ENCODE measurements at regions not wholly inside any gene's neighbourhood (a gene's known extent, or its start where the extent isn't known, plus 50 kb on each side); places are given as distances from the start of the nearest gene placed in this dataset.

DNA sequence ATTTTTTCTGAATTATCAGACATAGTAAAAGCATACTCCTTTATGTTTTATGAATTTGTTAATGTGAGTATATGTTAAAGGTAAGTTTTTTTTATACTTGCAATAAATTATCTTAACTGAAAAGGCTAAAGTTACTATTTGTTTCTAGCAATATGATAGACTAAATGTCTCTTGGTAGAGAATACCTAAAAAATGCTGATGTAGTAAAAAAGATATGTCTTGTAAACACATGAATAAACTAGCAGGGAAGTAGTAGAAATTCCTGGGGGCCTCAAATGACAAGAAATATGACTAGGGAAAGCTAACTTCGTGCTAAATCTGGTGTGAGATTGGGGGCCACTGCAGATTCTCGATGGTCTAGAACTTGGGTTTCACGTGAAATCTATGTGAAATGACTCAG lies 188.1 kb upstream of the CACNA1E start:
- TF ChIP-seq FOSL1 (IDR thresholded peaks at IDR 0.05; ENCODE audit: low read depth) = no peak
- TF ChIP-seq ELF1 (IDR thresholded peaks at IDR 0.05; ENCODE audit: borderline replicate concordance, low read depth) = no peak
- TF ChIP-seq SRF (IDR thresholded peaks at IDR 0.05; ENCODE audit: low read depth) = no peak
- TF ChIP-seq, protein P1, sequence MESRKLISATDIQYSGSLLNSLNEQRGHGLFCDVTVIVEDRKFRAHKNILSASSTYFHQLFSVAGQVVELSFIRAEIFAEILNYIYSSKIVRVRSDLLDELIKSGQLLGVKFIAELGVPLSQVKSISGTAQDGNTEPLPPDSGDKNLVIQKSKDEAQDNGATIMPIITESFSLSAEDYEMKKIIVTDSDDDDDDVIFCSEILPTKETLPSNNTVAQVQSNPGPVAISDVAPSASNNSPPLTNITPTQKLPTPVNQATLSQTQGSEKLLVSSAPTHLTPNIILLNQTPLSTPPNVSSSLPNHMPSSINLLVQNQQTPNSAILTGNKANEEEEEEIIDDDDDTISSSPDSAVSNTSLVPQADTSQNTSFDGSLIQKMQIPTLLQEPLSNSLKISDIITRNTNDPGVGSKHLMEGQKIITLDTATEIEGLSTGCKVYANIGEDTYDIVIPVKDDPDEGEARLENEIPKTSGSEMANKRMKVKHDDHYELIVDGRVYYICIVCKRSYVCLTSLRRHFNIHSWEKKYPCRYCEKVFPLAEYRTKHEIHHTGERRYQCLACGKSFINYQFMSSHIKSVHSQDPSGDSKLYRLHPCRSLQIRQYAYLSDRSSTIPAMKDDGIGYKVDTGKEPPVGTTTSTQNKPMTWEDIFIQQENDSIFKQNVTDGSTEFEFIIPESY (IDR thresholded peaks at IDR 0.05; ENCODE audit: extremely low read depth, insufficient replicate concordance, low read length) = no peak
- TF ChIP-seq CBX3 (IDR thresholded peaks at IDR 0.05; ENCODE audit: low read depth) = no peak
- no peak for TF ChIP-seq SP1 (IDR thresholded peaks at IDR 0.05; ENCODE audit: low read depth)
- no peak for TF ChIP-seq TCF7L2 (IDR thresholded peaks at IDR 0.05; ENCODE audit: borderline replicate concordance, extremely low read depth, insufficient read depth, insufficient read length)
- TF ChIP-seq, protein P2, sequence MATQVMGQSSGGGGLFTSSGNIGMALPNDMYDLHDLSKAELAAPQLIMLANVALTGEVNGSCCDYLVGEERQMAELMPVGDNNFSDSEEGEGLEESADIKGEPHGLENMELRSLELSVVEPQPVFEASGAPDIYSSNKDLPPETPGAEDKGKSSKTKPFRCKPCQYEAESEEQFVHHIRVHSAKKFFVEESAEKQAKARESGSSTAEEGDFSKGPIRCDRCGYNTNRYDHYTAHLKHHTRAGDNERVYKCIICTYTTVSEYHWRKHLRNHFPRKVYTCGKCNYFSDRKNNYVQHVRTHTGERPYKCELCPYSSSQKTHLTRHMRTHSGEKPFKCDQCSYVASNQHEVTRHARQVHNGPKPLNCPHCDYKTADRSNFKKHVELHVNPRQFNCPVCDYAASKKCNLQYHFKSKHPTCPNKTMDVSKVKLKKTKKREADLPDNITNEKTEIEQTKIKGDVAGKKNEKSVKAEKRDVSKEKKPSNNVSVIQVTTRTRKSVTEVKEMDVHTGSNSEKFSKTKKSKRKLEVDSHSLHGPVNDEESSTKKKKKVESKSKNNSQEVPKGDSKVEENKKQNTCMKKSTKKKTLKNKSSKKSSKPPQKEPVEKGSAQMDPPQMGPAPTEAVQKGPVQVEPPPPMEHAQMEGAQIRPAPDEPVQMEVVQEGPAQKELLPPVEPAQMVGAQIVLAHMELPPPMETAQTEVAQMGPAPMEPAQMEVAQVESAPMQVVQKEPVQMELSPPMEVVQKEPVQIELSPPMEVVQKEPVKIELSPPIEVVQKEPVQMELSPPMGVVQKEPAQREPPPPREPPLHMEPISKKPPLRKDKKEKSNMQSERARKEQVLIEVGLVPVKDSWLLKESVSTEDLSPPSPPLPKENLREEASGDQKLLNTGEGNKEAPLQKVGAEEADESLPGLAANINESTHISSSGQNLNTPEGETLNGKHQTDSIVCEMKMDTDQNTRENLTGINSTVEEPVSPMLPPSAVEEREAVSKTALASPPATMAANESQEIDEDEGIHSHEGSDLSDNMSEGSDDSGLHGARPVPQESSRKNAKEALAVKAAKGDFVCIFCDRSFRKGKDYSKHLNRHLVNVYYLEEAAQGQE (IDR thresholded peaks at IDR 0.05; ENCODE audit: low read depth) = no peak
- TF ChIP-seq POLR2AphosphoS5 (IDR thresholded peaks at IDR 0.05; ENCODE audit: low read depth, low read length) = no peak
- no peak for TF ChIP-seq CEBPB (IDR thresholded peaks at IDR 0.05; ENCODE audit: low read depth)
- no peak for TF ChIP-seq EZH2phosphoT487 (IDR thresholded peaks at IDR 0.05; ENCODE audit: borderline replicate concordance)
- no peak for DNase-seq (ENCODE audit: low read depth, low spot score)
- no peaks in the 10 kb centered on the region for H3K9me3 ChIP-seq (ENCODE audit: control insufficient read depth in 1 of 2, insufficient read depth in 1 of 2, low read depth in 1 of 2, low read length in 2 of 2)
- no peak overlapping the region for H3K9ac ChIP-seq (ENCODE audit: low read length)
- BruUV-seq (replicated peaks) = no TSS peak
- no peak overlapping the region for H3K4me3 ChIP-seq (replicated peaks in 1 of 2; ENCODE audit: low read depth in 1 of 2, low read length in 2 of 2)
- no peaks in the 10 kb centered on the region for H4K20me1 ChIP-seq (ENCODE audit: insufficient read depth)
- intact Hi-C loops (cut with micrococcal nuclease) = no loop called here
- H3K36me3 ChIP-seq (ENCODE audit: control insufficient read depth in 1 of 2, insufficient read depth in 2 of 2, low read length in 2 of 2) = no peaks in the 10 kb centered on the region
- H3K79me2 ChIP-seq (ENCODE audit: insufficient read depth, low read length) = no peaks in the 10 kb centered on the region
- ATAC-seq = no peak
- H2AFZ ChIP-seq (ENCODE audit: low read depth, low read length, poor library complexity, severe bottlenecking) = no peak overlapping the region
- no peaks in the 10 kb centered on the region for H3K4me1 ChIP-seq (ENCODE audit: control insufficient read depth in 1 of 2, insufficient read depth in 2 of 2, low read length in 2 of 2)
- no peak overlapping the region for H3K4me2 ChIP-seq (ENCODE audit: low read length)
- CTCF ChIA-PET = no interaction called here
- POLR2A ChIA-PET = no interaction called here
- 0 out of 2 replicates have a peak, but pooled peaks cover 4% of the 10 kb centered on the region for H3K27me3 ChIP-seq (ENCODE audit: insufficient read depth, low read length)
- RAD21 ChIA-PET (ENCODE audit: low non-redundant PET in 1 of 2, low total read pairs in 2 of 2, uncharacterized antibody in 2 of 2, unreplicated experiment in 2 of 2) = no interaction called here
- H3K27ac ChIP-seq (ENCODE audit: low read depth, low read length) = no peak overlapping the region
- no peaks in the 10 kb centered on the region for H3K9me2 ChIP-seq (ENCODE audit: insufficient read depth)
